Occipital lobe (tissue), 1 donor: ENCODE measurements at regions not wholly inside any gene's neighbourhood (a gene's known extent, or its start where the extent isn't known, plus 50 kb on each side); places are given as distances from the start of the nearest gene placed in this dataset.
A peak's percentile ranks its signal among the peaks of the same experiment; 100 is the strongest.

Source experiments
- DNase-seq: peaks from one replicate; lab custom pipeline; 2025; lab: John Stamatoyannopoulos, UW

DNA sequence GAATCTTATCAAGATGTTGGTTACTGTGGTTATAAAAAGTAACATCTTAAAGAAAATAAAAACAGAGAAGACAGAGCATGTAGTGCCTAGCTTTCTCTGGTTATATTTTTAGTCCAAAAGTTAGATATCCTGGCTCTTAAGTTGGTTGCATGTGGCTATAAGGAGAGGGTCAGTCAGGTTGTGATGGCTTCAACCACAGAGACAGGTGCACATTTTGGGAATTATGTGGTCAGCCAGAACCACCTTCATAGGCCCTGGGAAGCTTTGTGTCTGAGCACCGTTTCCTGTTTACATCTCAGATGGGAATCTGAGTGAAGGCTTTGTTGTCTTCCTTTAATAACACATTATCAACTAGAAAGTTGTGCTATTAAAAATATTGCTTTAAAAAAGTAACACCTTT, 265.1 kb upstream of the IGFBP3 start:
- DNase-seq = no peak

DNA sequence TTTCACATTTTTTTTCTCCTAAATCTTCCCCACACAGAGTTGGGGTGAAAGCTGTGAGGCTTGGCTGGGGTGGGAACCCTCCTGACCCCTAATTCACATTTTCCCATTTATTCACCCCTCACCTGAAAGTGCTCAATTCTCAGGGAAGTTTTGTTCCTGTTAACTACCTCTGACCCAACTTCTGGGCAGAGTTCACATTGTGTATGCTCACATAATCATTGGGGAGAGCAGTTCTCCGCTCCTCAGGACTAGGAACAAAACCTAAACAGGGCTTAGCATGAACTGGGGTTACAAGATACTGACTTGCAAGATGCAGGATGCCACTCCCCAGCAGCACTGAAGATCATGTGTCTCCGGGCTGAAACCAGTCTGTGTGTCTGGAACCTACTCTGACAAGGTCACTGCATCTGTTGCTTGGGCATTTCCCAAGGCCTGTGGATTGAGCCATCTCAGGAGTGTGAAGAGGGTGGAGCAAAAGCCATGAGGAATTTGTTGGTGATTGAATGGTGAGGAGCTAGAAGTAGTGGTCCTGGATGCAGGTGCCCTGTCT, 258.1 kb upstream of the IGFBP3 start:
- DNase-seq = no peak

DNA sequence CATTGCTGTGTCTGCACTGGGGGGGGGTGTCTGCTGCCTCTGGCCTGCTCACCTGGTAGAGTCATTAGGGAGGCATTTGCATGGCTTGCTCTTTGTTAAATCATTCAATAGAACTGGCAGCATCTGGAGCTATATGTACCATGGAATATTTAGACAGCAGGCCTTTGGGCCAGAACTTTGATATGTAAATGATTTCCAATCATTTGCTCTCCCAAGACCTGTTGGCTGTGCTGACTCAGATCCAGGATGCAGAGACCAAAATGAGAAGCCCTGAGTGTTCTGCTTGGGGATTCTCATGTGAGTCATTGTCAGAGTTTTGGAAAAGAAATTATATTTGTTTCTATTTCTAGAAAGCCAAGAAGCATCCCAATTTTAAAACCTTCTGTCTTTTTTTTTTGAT, 257.6 kb upstream of the IGFBP3 start:
- DNase-seq = peak; percentile 19

DNA sequence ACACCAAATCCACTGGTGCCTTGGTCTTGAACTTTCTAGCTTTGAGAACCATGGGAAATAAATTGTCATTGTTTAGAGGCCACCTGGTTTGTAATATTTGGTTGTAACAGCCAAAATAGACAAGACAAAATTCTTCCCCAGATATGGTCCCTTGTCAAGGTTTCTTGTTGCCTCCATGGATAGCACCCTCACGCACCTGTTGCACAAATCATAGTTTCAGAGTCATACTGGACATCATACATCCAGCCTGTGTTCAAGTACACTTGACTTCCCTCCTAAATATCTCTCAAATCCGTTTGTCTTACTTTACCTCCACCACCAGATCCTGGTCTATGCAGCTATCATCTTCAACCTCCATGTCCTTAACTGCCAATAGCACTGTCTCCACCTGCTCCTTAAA, 256.7 kb upstream of the IGFBP3 start:
- DNase-seq = no peak

DNA sequence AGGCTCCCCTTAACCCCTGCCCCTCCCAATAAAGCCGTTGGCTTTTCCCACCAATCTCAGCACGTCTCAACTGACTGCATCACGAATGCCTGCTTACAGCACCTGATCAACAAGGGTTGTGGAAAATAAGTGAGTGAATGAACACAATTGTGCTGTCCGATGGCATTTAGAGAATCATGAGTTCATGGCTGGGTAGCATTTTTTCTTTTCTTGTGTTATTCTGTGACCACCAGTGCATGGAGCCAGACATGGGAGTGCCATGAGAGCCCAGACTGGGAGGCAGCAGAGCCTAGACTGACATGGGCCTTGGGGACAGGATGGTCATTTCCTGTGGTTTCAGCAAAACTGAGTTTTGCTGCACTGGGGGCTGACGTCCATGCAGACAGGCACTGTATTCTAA, 254.1 kb upstream of the IGFBP3 start:
- DNase-seq = no peak

DNA sequence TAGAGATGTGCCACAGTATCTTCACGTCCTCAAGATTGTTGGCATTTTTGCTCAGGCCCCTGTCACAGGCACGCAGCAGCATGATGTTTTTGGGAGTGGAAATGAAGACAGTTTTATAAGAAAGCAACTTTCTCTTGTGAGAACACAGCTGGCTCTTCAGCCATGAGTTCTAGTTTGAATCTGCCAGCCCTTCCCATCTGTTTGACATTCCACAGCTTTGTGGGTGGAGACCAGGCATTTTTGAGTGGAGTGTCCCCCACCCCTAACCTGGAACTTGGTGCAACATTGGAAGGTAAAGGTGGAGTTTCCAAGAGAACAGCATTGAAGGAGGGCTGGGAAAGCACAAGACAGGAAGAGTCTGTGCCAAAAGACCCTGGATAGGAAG, 253.1 kb upstream of the IGFBP3 start:
- DNase-seq = no peak

DNA sequence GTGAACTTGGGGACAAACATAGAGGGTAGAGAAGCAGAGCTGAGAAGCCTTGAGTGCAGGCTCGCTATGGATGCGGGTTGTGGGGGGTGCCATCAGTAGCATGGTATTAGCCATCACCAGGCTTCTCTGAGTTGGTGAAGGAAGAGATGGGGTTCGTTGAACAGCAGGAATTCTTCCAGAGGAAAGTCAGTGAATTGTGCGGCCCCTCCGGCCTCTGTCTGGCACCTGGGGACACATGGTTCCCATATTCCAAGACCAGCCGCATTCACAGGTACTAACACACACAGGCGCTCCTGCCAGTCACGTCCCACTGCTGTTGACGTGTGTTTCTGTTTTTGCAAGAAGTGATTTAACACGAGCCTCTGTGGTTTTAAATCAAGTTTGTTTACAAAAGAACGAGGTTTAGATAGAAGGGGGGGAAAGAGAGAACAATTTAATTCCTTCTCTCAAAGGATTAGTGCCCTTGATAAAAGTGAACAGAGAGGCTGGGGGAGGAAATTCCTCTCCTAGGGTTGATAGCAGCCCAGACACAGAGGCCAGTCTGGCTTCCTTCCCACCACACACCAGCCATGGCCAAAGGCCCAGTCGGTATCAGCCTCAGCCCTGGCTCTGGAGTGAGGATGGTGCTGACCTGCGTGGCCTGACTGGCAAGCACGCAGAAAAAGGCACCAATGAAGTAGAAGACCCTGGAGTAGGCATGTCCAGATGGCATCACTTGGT, 252.6 kb upstream of the IGFBP3 start:
- DNase-seq = no peak

DNA sequence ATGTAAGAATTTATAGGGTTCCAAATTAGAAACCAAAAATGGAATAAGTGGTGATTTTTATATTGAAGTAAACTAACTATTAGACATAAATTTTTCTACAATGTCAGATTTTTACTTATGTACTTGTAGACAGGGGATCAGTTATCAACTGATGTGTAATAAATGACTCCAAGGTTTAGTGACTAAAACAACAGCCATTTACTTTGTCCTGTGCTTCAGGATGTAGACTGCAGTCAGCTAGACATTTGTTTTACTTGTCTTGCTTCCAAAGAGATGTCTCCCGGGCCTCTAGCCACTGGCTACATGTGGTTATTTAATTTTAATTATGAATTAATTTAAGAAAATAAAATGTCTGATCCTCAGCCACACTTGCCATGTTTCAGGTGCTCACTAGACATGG, 249.7 kb upstream of the IGFBP3 start:
- DNase-seq = no peak

DNA sequence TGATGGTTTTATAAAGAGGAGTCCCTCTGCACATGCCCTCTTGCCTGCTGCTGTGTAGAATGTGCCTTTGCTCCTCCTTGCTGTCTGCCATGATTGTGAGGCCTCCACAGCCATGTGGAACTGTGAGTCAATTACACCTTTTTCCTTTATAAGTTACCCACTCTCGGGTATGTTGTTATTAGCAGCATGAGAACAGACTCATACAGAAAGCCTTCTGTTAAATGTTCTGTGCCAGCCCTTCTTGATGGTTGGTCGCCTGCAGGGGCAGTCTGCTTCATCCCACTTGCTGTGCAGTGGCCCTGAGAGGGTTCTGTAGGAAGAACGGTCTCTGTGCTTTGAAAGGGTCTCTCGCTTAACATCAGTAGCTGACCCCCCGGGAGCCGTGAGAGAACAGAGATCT, 248.9 kb upstream of the IGFBP3 start:
- DNase-seq = no peak

DNA sequence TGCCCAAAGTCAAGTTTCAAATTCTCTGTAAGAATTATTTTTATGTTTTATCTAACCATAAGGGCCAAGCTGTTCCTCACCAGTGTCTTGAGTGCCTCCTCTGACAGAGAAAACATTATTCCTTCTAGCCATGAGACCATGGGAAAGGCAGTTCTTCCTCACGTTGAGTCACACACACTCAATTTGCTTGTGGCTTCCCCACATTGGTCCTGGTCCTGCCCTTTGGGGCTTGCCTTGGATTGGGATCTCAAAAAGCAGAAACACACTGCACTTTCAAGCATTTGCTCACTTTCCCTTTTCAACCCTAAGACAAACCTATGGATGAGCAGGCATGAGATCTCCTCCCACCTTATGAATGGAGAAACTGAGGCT, 248.3 kb upstream of the IGFBP3 start:
- no peak for DNase-seq

DNA sequence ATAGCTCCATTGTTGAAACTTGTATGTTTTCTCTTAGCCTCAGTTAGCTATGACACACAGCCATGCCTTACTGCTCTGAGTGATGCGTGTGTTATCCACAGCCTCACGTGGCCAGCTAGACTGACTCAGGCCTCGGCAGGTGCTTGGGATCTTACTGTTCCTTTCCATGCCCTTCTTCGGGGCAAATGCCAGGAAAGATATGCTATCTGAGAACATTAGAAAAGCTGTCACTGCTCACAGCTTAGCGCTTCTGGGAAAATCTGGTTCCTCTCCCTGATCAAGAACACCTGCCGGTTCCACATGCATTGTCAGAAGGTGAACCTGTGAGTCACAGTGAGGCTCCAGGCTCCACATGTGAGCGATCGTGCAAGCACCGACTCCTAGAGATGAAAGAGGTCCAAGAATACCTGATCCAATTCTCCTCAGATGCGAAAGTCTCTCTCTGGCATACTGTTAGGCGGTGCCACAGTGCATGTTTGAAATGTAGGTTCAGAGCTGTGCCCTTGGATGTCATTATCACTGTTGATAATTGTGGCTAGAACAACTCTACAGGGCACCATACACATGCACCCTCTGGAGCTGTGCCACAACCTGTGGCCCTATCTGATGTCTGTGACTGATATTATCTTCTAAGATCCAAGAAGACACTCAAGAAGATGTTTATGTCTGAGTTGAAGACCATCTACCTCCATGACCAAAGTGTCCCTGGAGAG, 247.8 kb upstream of the IGFBP3 start:
- DNase-seq = no peak

DNA sequence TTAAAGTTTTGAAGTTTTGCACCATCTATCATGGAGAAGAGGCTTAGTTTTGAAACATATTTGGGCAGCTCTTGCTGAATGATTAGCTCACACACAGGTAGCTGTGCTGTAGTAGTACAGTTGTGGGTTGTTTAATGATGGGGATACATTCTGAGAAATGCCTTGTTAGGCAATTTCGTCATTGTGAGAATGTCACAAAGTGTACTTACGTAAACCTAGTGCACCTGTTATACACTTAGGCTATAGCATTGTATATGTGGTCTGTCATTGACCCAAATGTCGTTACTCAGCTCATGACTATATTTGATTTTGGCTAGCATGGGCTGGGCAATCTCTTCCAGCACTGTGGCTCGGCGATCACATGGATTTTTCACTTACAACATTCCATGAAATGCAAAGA, 247.2 kb upstream of the IGFBP3 start:
- no peak for DNase-seq

DNA sequence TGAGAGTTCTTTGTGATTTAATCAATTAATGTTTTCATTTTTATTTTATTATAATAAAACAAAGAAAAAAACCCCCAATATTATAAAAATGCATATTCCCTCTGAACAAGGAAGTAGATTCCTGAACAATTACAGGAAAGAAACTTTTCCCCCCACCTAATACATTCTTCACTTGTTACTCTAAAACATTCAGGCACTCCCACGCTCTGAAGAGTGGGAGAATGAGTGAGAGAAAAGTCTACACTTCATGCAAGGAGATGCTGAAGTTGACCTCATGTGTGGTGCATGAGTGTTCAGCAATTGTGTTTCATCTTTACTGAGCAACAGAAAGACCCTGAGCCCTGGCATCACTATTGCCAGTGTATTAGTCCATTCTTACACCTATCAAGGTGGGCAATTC, 244.2 kb upstream of the IGFBP3 start:
- no peak for DNase-seq

DNA sequence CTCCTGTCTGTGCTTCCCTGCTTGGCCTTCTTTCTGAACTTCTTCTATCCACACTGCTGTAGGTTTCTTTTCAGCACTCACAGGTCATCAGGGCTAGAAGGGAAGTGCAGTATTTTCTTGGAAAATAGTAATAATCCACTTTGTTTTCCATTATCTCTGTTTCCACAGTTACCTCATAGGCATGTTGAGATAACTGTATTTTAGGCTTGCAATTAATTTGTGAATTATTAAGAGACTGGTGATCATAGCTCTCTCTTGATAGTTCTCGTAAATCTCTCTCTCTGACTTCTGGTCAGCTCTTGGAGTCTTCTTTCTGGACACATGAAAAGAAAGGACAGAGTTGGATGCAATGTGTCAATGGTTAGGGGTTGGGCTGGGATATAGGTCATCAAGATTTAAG, 243.6 kb upstream of the IGFBP3 start:
- DNase-seq = no peak

DNA sequence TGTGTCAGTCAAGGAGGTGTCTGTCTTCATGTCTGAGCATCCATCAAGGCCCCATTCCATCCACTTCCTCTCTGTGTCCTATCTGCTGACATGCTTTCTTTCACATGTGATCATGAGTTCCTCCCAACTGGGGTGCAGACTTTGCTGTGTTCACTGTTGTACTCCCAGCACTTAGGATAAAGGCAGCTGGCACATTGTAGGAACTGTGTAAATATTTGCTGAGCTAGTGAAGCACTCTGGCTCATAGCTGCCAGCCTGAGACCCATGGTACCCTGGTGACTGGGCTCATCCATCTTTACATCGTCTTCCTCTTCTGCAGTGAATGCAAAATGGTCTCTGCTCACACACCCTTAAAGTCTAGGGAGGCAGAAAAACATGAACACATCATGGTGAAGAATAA, 242.2 kb upstream of the IGFBP3 start:
- DNase-seq = no peak

DNA sequence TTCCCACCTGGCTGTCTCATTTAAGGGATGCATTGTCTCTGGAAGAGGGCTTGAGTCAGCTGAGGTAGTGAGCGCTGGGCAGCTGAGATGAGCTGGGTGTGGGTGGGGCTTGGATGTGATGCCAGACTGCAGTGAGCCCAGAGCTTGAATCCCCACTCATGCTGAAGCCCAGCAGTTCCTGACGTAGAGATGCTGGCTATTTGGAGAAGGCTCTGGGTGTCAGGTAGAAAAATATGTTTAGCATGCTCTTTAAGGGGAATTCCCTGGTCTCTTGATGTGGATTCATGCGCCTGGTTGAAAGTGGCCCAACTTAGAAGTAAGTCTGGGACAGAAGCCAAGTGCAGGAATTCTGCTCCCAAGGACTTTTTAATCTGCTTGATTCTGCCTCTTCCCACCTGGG, 241.5 kb upstream of the IGFBP3 start:
- no peak for DNase-seq

DNA sequence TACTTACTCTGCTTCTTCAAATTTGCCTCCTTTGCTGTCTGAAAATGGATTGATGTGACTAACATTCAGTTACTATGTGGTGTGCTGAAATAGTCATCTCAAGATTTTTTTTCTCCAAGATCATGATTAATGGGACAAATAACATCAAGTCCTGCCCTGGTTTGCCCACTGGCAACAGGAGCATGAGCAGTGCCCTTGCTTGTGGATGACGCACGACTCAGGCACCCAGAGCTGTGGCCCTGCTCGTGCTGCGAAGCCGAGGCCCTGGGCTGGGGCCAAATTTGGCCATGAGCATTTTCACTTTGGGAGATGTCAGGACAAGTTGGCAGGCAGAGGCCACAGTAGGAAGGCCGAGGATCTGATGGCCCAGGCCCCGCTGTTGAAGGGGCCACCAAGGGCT, 239.8 kb upstream of the IGFBP3 start:
- DNase-seq = no peak

DNA sequence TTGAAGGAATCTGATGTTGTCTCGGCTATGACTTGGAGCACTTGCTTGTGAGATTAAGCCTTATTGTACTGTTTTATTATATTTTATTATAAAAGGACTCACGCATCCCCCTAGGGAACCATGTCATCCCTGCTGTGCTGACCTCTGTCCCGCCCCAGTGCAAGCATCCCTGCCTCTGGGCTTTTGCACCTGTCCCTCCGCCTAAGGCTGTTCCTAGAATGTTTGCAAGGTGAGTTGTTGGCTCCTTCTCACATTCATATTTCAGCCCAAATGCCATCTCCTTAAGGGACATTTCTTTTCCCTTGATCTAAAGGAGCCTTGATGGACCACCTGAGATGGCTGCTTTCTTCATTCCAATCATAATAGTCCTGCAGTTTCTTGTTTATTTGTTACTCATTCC, 236.9 kb upstream of the IGFBP3 start:
- no peak for DNase-seq

DNA sequence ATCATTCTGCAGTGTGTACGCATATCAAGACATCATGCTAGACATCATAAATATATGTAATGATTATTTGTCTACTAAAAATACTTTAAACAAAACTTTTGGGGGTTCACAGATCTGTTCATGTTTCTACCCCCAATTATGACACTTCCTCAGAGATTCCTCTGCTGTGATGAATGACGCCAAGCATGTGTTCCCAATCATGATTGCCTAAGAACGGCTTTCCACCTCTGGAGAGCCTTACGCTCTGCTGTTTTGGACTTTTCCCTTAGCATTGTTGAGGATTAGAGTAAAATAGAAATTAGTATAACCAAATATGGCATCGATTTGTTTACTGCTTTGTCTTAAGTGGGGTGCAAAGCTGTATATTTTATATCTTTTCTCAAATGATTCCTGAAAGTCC, 236.3 kb upstream of the IGFBP3 start:
- no peak for DNase-seq

DNA sequence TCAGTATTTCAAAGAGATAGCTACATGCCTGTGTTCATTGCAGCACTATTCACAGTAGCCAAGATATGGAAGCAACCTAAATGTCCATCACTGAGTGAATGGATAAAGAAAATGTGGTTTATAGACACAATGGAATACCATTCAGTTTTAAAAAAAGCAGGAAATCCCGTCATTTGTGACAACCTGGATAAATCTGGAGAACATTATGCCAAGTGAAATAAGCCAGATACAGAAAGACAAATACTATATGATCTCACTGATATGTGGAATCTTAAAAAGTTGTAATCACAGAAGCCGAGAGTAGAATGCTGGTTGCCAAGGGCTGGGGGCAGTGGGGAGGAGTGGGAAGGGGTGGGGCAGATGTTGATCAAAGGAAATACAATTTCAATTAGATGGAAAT, 235.8 kb upstream of the IGFBP3 start:
- no peak for DNase-seq

DNA sequence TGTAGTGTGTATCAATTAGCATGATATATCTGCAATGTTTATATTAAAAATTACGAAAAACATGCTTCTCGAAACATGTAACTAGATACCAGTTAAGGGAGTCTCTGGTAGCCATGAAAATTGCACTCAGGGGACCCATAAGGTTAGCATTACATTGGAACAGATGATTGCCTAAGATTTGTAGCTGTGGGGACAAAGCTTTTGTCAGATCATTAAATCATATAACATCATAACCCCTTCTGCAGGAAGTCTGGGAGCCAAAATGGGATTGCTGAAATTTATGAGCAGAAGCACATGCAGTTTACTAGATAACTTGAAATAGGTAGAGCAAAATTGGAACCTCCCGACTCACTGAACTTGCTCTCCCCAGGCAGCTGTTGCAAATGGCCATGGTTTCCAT, 235.0 kb upstream of the IGFBP3 start:
- DNase-seq = no peak

DNA sequence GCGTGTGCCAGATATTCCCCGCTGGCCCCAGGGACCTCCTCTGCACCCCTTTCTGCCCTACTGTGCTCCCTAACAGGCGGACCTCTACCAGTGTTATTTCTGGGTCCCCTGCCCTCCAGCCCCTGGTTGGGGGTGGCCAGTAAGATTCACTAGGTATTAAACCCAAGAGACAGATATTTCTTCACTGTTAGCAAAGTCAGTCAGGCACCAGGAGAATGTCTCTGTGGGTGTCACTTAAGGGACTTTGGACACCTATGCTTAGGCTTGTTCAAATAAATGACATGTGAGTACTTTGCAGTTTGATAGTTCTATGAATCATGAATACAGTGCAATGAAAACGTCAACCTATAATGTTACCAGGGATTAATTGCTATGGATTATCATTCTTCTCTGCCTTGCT, 234.3 kb upstream of the IGFBP3 start:
- no peak for DNase-seq
